ENCODE measurements at regions not wholly inside any gene's neighbourhood (a gene's known extent, or its start where the extent isn't known, plus 50 kb on each side); places are given as distances from the start of the nearest gene placed in this dataset.

GRCh38 chr13:29954082-29955028 is 103.9 kb upstream of the UBL3 start:
- H3K36me3 ChIP-seq (ENCODE audit: control insufficient read depth, insufficient read depth, low read length): no peaks in the 10 kb centered on the region
- H3K4me3 ChIP-seq (ENCODE audit: low read depth, low read length): no peak overlapping the region
- TF ChIP-seq, protein P1, sequence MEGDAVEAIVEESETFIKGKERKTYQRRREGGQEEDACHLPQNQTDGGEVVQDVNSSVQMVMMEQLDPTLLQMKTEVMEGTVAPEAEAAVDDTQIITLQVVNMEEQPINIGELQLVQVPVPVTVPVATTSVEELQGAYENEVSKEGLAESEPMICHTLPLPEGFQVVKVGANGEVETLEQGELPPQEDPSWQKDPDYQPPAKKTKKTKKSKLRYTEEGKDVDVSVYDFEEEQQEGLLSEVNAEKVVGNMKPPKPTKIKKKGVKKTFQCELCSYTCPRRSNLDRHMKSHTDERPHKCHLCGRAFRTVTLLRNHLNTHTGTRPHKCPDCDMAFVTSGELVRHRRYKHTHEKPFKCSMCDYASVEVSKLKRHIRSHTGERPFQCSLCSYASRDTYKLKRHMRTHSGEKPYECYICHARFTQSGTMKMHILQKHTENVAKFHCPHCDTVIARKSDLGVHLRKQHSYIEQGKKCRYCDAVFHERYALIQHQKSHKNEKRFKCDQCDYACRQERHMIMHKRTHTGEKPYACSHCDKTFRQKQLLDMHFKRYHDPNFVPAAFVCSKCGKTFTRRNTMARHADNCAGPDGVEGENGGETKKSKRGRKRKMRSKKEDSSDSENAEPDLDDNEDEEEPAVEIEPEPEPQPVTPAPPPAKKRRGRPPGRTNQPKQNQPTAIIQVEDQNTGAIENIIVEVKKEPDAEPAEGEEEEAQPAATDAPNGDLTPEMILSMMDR (IDR thresholded peaks at IDR 0.05; ENCODE audit: insufficient read depth, low read length, poor library complexity, severe bottlenecking): no peak

GRCh38 chr13:29953542-29953941 is 103.1 kb upstream of the UBL3 start:
- no peak for DNase-seq (ENCODE audit: low read depth)
- H3K4me3 ChIP-seq (ENCODE audit: low read depth, low read length): no peak overlapping the region
- TF ChIP-seq, protein P1 (IDR thresholded peaks at IDR 0.05; ENCODE audit: insufficient read depth, low read length, poor library complexity, severe bottlenecking): no peak

More at GRCh38 chr13:29954082-29955028, 103.9 kb upstream of the UBL3 start:
- DNase-seq (ENCODE audit: low read depth): no peak
- peaks cover 11% of the 10 kb centered on the region for H3K27me3 ChIP-seq (ENCODE audit: control insufficient read depth, insufficient read depth, low read length)

DNA sequence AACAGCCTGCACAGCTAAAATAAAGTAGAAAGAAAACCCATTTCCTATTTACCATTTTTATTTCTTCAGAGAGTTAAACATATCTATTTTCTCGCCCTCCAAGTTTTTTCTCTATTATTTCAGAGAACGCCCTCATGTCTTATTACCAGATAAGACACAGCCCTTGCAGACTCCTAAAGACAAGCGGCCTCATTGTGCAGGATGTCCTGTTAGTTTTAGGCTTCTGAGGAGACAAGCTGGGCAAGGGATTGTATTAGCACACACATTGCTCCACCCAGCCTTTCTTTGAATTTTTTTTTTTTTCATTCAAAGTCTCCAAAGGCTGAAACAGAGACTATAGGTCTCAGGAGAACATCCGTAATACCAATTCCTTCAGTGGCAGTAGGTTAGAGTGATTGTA is 101.8 kb upstream of the UBL3 start:
- Histone ChIP-seq H3K36me3 (ENCODE audit: control insufficient read depth, insufficient read depth, low read length) (no peaks in the 10 kb centered on the region), H3K27me3 (ENCODE audit: control insufficient read depth, insufficient read depth, low read length) (peaks cover 5% of the 10 kb centered on the region), H3K4me3 (ENCODE audit: low read depth, low read length) (no peak overlapping the region)
- DNase-seq (ENCODE audit: low read depth): no peak
- TF ChIP-seq, protein P1 (IDR thresholded peaks at IDR 0.05; ENCODE audit: insufficient read depth, low read length, poor library complexity, severe bottlenecking): no peak

More at GRCh38 chr13:29953542-29953941, 103.1 kb upstream of the UBL3 start:
- H3K36me3 ChIP-seq (ENCODE audit: control insufficient read depth, insufficient read depth, low read length): no peaks in the 10 kb centered on the region
- H3K27me3 ChIP-seq (ENCODE audit: control insufficient read depth, insufficient read depth, low read length): peaks cover 11% of the 10 kb centered on the region

- TF ChIP-seq, protein P1 (IDR thresholded peaks at IDR 0.05; ENCODE audit: insufficient read depth, low read length, poor library complexity, severe bottlenecking): no peak
- no peaks in the 10 kb centered on the region for H3K27me3 ChIP-seq (ENCODE audit: control insufficient read depth, insufficient read depth, low read length)
- no peak overlapping the region for H3K4me3 ChIP-seq (ENCODE audit: low read depth, low read length)
- no peak for DNase-seq (ENCODE audit: low read depth)
- H3K36me3 ChIP-seq (ENCODE audit: control insufficient read depth, insufficient read depth, low read length): no peaks in the 10 kb centered on the region
These were observed 98.4 kb upstream of the UBL3 start for GRCh38 chr13:29948791-29949190.

DNA sequence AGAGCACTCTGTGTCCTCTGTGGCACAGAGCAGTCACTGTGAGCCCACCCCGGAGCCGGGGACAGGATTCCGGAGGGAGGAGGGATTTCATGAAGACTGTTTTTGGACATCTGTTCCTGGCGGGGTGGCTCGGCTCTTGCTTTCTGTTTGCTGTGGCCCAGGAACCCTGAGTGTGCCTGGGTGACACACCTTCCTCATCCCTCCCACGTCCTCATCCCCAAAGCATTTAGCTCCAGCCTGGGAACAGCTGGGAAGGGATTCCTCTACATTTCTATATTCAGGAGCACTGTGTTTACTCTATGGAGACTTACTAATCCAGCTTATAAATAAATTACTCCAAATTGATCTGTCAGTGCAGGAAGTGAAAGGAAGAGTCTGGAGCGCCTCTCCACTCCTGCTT is 97.8 kb upstream of the UBL3 start:
- no peaks in the 10 kb centered on the region for H3K27me3 ChIP-seq (ENCODE audit: control insufficient read depth, insufficient read depth, low read length)

More for the DNA sequence above, 97.8 kb upstream of the UBL3 start:
- Histone ChIP-seq H3K4me3 (ENCODE audit: low read depth, low read length) (no peak overlapping the region), H3K36me3 (ENCODE audit: control insufficient read depth, insufficient read depth, low read length) (no peaks in the 10 kb centered on the region)
- no peak for DNase-seq (ENCODE audit: low read depth)
- TF ChIP-seq, protein P1 (IDR thresholded peaks at IDR 0.05; ENCODE audit: insufficient read depth, low read length, poor library complexity, severe bottlenecking): no peak

Measured in kidney epithelial cell (primary cell).